Hematopoietic multipotent progenitor cell treated with erythropoietin and hydrocortisone succinate and interleukin-3 and kit ligand, for 4 days (in vitro differentiated cells): ENCODE measurements at regions not wholly inside any gene's neighbourhood (a gene's known extent, or its start where the extent isn't known, plus 50 kb on each side); places are given as distances from the start of the nearest gene placed in this dataset.
"Not testable (repeated sequence)": the region's sequence is repeated elsewhere in the genome, so short reads cannot be mapped to it uniquely, and the experiment has no call there.

ENCODE experiments used
- DNase-seq: peaks from one replicate; pipeline ENCODE4 v3.0.0-alpha.2; 2015

- peak; percentile 24 for DNase-seq
Measured at GRCh38 chr5:135174315-135175096, 140.5 kb upstream of the PITX1 start.

- peak; percentile 57 for DNase-seq
Measured at GRCh38 chr5:135173662-135174290, 139.7 kb upstream of the PITX1 start.

- no peak for DNase-seq
Measured at GRCh38 chr5:135172718-135173117, 138.7 kb upstream of the PITX1 start.

- no peak for DNase-seq
Measured at GRCh38 chr5:135171336-135171735, 137.3 kb upstream of the PITX1 start.

- DNase-seq, result no peak
Measured at GRCh38 chr5:135170500-135170899, 136.5 kb upstream of the PITX1 start.

- DNase-seq, result no peak
Measured at GRCh38 chr5:135169753-135170152, 135.7 kb upstream of the PITX1 start.

GRCh38 chr5:135167634-135168033 lies 133.6 kb upstream of the PITX1 start:
- DNase-seq, result no peak

- not testable (repeated sequence) for DNase-seq
Measured at GRCh38 chr5:135164873-135165614, 131.0 kb upstream of the PITX1 start.

- DNase-seq, result no peak
Measured at GRCh38 chr5:135163964-135164363, 129.9 kb upstream of the PITX1 start.

- DNase-seq, result no peak
Measured at GRCh38 chr5:135163391-135163790, 129.4 kb upstream of the PITX1 start.

- DNase-seq, result no peak
Measured at GRCh38 chr5:135162661-135163265, 128.7 kb upstream of the PITX1 start.

- no peak for DNase-seq
Measured at GRCh38 chr5:135161221-135161620, 127.2 kb upstream of the PITX1 start.

- DNase-seq, result no peak
Measured at GRCh38 chr5:135160036-135160675, 126.1 kb upstream of the PITX1 start.

- no peak for DNase-seq
Measured at GRCh38 chr5:135159626-135160025, 125.6 kb upstream of the PITX1 start.

- DNase-seq, result no peak
Measured at GRCh38 chr5:135158982-135159381, 125.0 kb upstream of the PITX1 start.

GRCh38 chr5:135158314-135158697 lies 124.3 kb upstream of the PITX1 start:
- no peak for DNase-seq

GRCh38 chr5:135157421-135158313 lies 123.6 kb upstream of the PITX1 start:
- DNase-seq, result peak; percentile 56

- no peak for DNase-seq
Measured at GRCh38 chr5:135156715-135157404, 122.8 kb upstream of the PITX1 start.

- no peak for DNase-seq
Measured at GRCh38 chr5:135156337-135156714, 122.3 kb upstream of the PITX1 start.

GRCh38 chr5:135155616-135156214 lies 121.7 kb upstream of the PITX1 start:
- no peak for DNase-seq

GRCh38 chr5:135154961-135155360 lies 120.9 kb upstream of the PITX1 start:
- DNase-seq, result no peak
